B cell (primary cell): ENCODE measurements at regions not wholly inside any gene's neighbourhood (a gene's known extent, or its start where the extent isn't known, plus 50 kb on each side); places are given as distances from the start of the nearest gene placed in this dataset.

Source experiments
- ATAC-seq: fragments of 200-7000 bp; cut with Tn5 transposase; one replicate; pipeline ENCODE4 v1.10.0; 2021; ENCODE audit warnings: low read depth, mild to moderate bottlenecking, moderate number of reproducible peaks, moderate library complexity
- CTCF ChIA-PET: fragments of 350-600 bp; sonication (Branson Sonifier 250); formaldehyde crosslinking; loops from one replicate; lab custom pipeline; 2021; ENCODE audit warnings: antibody characterized with exemption, inconsistent platforms; lab: Charles Lee
- POLR2A ChIA-PET: fragments of 350-600 bp; sonication (Branson Sonifier 250); formaldehyde crosslinking; loops from one replicate; lab custom pipeline; 2021; ENCODE audit warnings: antibody characterized with exemption; lab: Charles Lee
- DNase-seq: peaks from one replicate; pipeline ENCODE4 v3.0.0; 2013
- H2AFZ ChIP-seq: 2 replicates; pipeline ENCODE4 v1.6.1; 2012; ENCODE audit warnings: mild to moderate bottlenecking, low read depth, low read length; ENCODE audit not compliant: insufficient read depth, poor library complexity, severe bottlenecking
- H3K27ac ChIP-seq, 2 donors: 1 replicate in 1 of 2; 2 replicates in 1 of 2; pipeline ENCODE4 v1.5.1; 2012 to 2013; ENCODE audit warnings: low read length in 2 of 2, mild to moderate bottlenecking in 2 of 2, moderate library complexity in 1 of 2
- H3K27me3 ChIP-seq, 4 experiments: fragments of 200-600 bp in 1 of 4; sonication (generic) in 1 of 4; replicated peaks in 1 of 4; 1 replicate in 2 of 4; 2 replicates in 2 of 4; pipeline versions ENCODE4 v1.6.1 to v1.7.0; 2013 to 2016; ENCODE audit warnings: low read length in 3 of 4, mild to moderate bottlenecking in 2 of 4, mixed read lengths in 1 of 4, moderate library complexity in 1 of 4; ENCODE audit not compliant: insufficient read depth in 4 of 4, control insufficient read depth in 3 of 4; ENCODE audit errors: control extremely low read depth in 1 of 4
- H3K36me3 ChIP-seq, 2 experiments: replicated peaks in 1 of 2; 1 replicate in 1 of 2; 2 replicates in 1 of 2; pipeline versions ENCODE4 v1.6.1 to v1.7.1; 2013; ENCODE audit warnings: low read length in 1 of 2; ENCODE audit not compliant: insufficient read depth in 2 of 2, control insufficient read depth in 1 of 2; ENCODE audit errors: control extremely low read depth in 1 of 2, extremely low read depth in 1 of 2
- H3K4me1 ChIP-seq, 2 donors: fragments of 200-600 bp in 1 of 2; sonication (generic) in 1 of 2; 1 replicate in 1 of 2; 2 replicates in 1 of 2; pipeline versions ENCODE4 v1.5.1 to v1.6.1; 2013 to 2017; ENCODE audit warnings: low read length in 2 of 2; ENCODE audit not compliant: control insufficient read depth in 2 of 2, insufficient read depth in 2 of 2
- H3K4me2 ChIP-seq: replicated peaks from 2 replicates; pipeline ENCODE3; 2012; ENCODE audit warnings: mild to moderate bottlenecking, low read depth, low read length; ENCODE audit not compliant: poor library complexity, severe bottlenecking
- H3K4me3 ChIP-seq, 5 experiments: fragments of 200-600 bp in 1 of 5; sonication (generic) in 1 of 5; 1 replicate in 3 of 5; 2 replicates in 2 of 5; pipeline versions ENCODE4 v1.5.1 to v1.7.0; 2011 to 2016; ENCODE audit warnings: low read length in 4 of 5, mild to moderate bottlenecking in 4 of 5, low read depth in 2 of 5, control low read depth in 1 of 5, moderate library complexity in 1 of 5; ENCODE audit not compliant: insufficient read depth in 1 of 5; ENCODE audit errors: control extremely low read depth in 1 of 5, extremely low read depth in 1 of 5
- H3K79me2 ChIP-seq: fragments of 200-600 bp; sonication (generic); one replicate; pipeline ENCODE4 v1.6.0; 2016; ENCODE audit warnings: low read length; ENCODE audit not compliant: control insufficient read depth, insufficient read depth
- H3K9ac ChIP-seq: fragments of 200-600 bp; sonication (generic); 2 replicates; pipeline ENCODE4 v1.6.1; 2017; ENCODE audit warnings: mild to moderate bottlenecking, low read length, moderate library complexity
- H3K9me3 ChIP-seq, 3 donors: one replicate each; pipeline versions ENCODE4 v1.6.1 to v1.7.1; 2013; ENCODE audit warnings: low read length in 2 of 3; ENCODE audit not compliant: control insufficient read depth in 2 of 3, insufficient read depth in 1 of 3; ENCODE audit errors: control extremely low read depth in 1 of 3
- H4K20me1 ChIP-seq: 2 replicates; pipeline ENCODE4 v1.6.0; 2012; ENCODE audit warnings: mild to moderate bottlenecking, low read length; ENCODE audit not compliant: insufficient read depth, control insufficient read depth, poor library complexity, severe bottlenecking
- H3K27ac Mint-ChIP-seq: one replicate; pipeline ENCODE4 v1.8.0; 2021; ENCODE audit warnings: mixed read lengths
- H3K27me3 Mint-ChIP-seq: one replicate; pipeline ENCODE4 v1.8.0; 2021; ENCODE audit warnings: mixed read lengths
- H3K4me1 Mint-ChIP-seq: one replicate; pipeline ENCODE4 v1.8.0; 2021; ENCODE audit warnings: mixed read lengths
- H3K4me3 Mint-ChIP-seq: one replicate; pipeline ENCODE4 v1.8.0; 2021; ENCODE audit warnings: mixed read lengths
- H3K9me3 Mint-ChIP-seq: one replicate; pipeline ENCODE4 v1.8.0; 2022; ENCODE audit warnings: mixed read lengths; ENCODE audit not compliant: insufficient read depth
- CTCF ChIP-seq: fragments of 200-600 bp; IDR thresholded peaks from one replicate; pipeline ENCODE4 v1.8.0; 2022; ENCODE audit warnings: antibody characterized with exemption, mild to moderate bottlenecking
- EZH2 ChIP-seq: IDR thresholded peaks from 2 replicates; pipeline ENCODE4 v1.6.1; 2012; ENCODE audit warnings: borderline replicate concordance, low read depth, mild to moderate bottlenecking, moderate library complexity, low read length; ENCODE audit not compliant: insufficient read depth, poor library complexity, severe bottlenecking
- WGBS: methylation state at CpG from one replicate; pipeline ENCODE4 v1.1.5; 2013; ENCODE audit warnings: missing lambda C conversion rate; ENCODE audit not compliant: insufficient coverage; 5-methylcytosine and 5-hydroxymethylcytosine counted together
- intact Hi-C: fragments of 100-400 bp; cut with micrococcal nuclease; formaldehyde crosslinking; loops from one replicate; pipeline ENCODE4 v1.10.0; 2022

GRCh38 chr9:84460695-84461094, 120.1 kb upstream of the SLC28A3 start:
- Mint-ChIP-seq H3K4me1 (no peaks in the 10 kb centered on the region), H3K4me3 (no peak overlapping the region), H3K27ac (no peak overlapping the region), H3K9me3 (no peaks in the 10 kb centered on the region), H3K27me3 (peaks cover 9% of the 10 kb centered on the region)
- H3K36me3 ChIP-seq = no peaks in the 10 kb centered on the region
- ChIA-PET POLR2A (no interaction called here), CTCF (no interaction called here)
- no peak overlapping the region for H3K4me2 ChIP-seq
- H3K27ac ChIP-seq = no peak overlapping the region
- no peaks in the 10 kb centered on the region for H3K4me1 ChIP-seq
- no peaks in the 10 kb centered on the region for H4K20me1 ChIP-seq
- no peak for TF ChIP-seq EZH2
- TF ChIP-seq CTCF = no peak
- H2AFZ ChIP-seq = no peak overlapping the region
- H3K9me3 ChIP-seq = no peaks in the 10 kb centered on the region
- ATAC-seq = no peak
- no peak overlapping the region for H3K9ac ChIP-seq
- no peak for DNase-seq
- intact Hi-C loops = no loop called here
- H3K4me3 ChIP-seq = no peak overlapping the region
- no peaks in the 10 kb centered on the region for H3K79me2 ChIP-seq
- H3K27me3 ChIP-seq = peaks cover 0 to 4% (median 0%) of the 10 kb centered on the region in 4 experiments

GRCh38 chr9:84463272-84463671, 122.7 kb upstream of the SLC28A3 start:
- Histone ChIP-seq H3K27ac (no peak overlapping the region), H3K4me1 (no peaks in the 10 kb centered on the region), H3K4me3 (no peak overlapping the region), H3K9ac (no peak overlapping the region), H3K4me2 (no peak overlapping the region), H3K27me3 (peaks cover 0 to 4% (median 0%) of the 10 kb centered on the region in 4 experiments), H4K20me1 (no peaks in the 10 kb centered on the region), H3K79me2 (no peaks in the 10 kb centered on the region), H3K9me3 (no peaks in the 10 kb centered on the region), H2AFZ (no peak overlapping the region), H3K36me3 (no peaks in the 10 kb centered on the region)
- intact Hi-C loops = no loop called here
- H3K9me3 Mint-ChIP-seq = no peaks in the 10 kb centered on the region
- ChIA-PET POLR2A (no interaction called here), CTCF (no interaction called here)
- TF ChIP-seq CTCF (no peak), EZH2 (no peak)
- H3K27ac Mint-ChIP-seq = no peak overlapping the region
- no peak for ATAC-seq
- H3K4me1 Mint-ChIP-seq = no peaks in the 10 kb centered on the region
- WGBS = 78% methylated on average over 2 of the region's 3 CpGs
- H3K4me3 Mint-ChIP-seq = no peak overlapping the region
- H3K27me3 Mint-ChIP-seq = peaks cover 9% of the 10 kb centered on the region
- DNase-seq = no peak
